Activated CD4-positive, alpha-beta T cell treated with anti-CD3 and anti-CD28 coated beads, Interleukin-2, amount 10 ng/mL, durations not matched to agents 24 days and 14 days (primary cell): ENCODE measurements at regions not wholly inside any gene's neighbourhood (a gene's known extent, or its start where the extent isn't known, plus 50 kb on each side); places are given as distances from the start of the nearest gene placed in this dataset.

Source experiments
- DNase-seq: peaks from one replicate; pipeline ENCODE4 v3.0.0; 2022
- H3K27ac Mint-ChIP-seq: one replicate; pipeline ENCODE4 v1.8.0; 2022; ENCODE audit warnings: mild to moderate bottlenecking, mixed read lengths
- H3K27me3 Mint-ChIP-seq: one replicate; pipeline ENCODE4 v1.8.0; 2022; ENCODE audit warnings: mixed read lengths
- H3K36me3 Mint-ChIP-seq: one replicate; pipeline ENCODE4 v1.8.0; 2022; ENCODE audit warnings: low read depth, mild to moderate bottlenecking, mixed read lengths
- H3K4me1 Mint-ChIP-seq: one replicate; pipeline ENCODE4 v1.8.0; 2021; ENCODE audit warnings: mixed read lengths
- H3K4me3 Mint-ChIP-seq: one replicate; pipeline ENCODE4 v1.8.0; 2022; ENCODE audit warnings: mild to moderate bottlenecking, moderate library complexity, mixed read lengths
- H3K9me3 Mint-ChIP-seq: one replicate; pipeline ENCODE4 v1.8.0; 2021; ENCODE audit warnings: mixed read lengths
- intact Hi-C: fragments of 100-400 bp; cut with micrococcal nuclease; formaldehyde crosslinking; loops from one replicate; pipeline ENCODE4 v1.15.1; 2023

DNA sequence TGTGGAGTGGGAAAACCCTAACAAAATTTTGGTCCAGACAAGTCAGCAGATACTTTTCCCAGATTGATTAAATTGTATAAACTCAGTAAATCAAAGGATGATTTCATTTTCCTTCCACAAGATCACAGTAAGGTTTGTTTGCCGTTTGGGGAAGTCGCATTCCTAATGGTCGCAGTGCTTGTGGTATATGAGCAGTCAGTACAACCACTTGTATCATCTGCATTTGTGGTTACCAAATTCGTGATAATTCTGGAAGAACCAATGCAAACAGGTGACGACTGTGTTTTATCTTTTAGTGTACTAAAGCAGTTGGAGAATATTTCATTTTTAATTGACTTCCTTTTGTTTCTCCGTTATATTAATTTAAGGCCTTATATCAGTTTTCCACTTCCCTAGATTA, 100.0 kb upstream of the CNTN6 start:
- H3K9me3 Mint-ChIP-seq = peaks cover 20% of the 10 kb centered on the region
- H3K4me1 Mint-ChIP-seq = no peaks in the 10 kb centered on the region
- no peak overlapping the region for H3K4me3 Mint-ChIP-seq
- H3K27me3 Mint-ChIP-seq = no peaks in the 10 kb centered on the region
- intact Hi-C loops = no loop called here
- no peaks in the 10 kb centered on the region for H3K36me3 Mint-ChIP-seq
- no peak overlapping the region for H3K27ac Mint-ChIP-seq
- DNase-seq = no peak

DNA sequence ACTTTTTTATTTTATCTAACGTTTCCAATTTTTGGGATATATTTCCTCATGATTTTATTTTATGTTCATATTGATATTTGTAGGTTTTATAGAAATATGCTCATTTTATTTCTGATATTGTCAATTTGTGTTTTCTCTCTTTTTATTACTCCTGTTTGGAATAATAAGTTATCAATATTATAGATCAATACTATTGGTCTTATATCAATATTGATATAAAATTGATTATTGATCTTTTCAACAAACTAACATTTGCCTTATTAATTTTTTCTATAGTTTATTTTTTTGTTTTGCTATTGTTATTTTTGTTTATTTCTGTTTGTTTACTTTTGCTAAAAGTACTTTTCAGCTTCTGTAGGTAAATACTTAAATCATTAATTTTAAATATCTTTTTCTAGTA, 90.8 kb upstream of the CNTN6 start:
- no peak overlapping the region for H3K4me3 Mint-ChIP-seq
- no peak overlapping the region for H3K27ac Mint-ChIP-seq
- no peaks in the 10 kb centered on the region for H3K36me3 Mint-ChIP-seq
- intact Hi-C loops = no loop called here
- no peak for DNase-seq
- no peaks in the 10 kb centered on the region for H3K27me3 Mint-ChIP-seq
- H3K4me1 Mint-ChIP-seq = no peaks in the 10 kb centered on the region
- H3K9me3 Mint-ChIP-seq = no peaks in the 10 kb centered on the region

DNA sequence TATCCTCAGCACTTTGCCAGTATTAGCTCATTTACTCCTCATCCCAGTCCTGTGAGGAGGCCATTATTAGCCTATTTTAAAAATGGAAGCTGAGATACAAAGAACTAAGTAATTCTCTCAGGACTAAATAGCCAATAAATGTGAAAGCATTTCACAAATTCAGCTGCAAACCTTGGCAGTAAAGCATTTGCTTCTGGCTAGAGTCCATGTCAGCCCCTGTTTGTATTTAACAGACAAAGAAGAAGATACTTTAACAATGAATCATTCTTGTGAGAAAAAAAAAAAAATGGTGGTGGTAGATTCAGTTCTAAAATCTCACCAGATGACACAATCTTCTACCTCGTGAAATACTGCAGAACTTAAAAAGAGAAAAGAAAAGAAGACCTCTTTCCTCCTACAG, 85.0 kb upstream of the CNTN6 start:
- Mint-ChIP-seq H3K4me1 (no peaks in the 10 kb centered on the region), H3K36me3 (no peaks in the 10 kb centered on the region)

DNA sequence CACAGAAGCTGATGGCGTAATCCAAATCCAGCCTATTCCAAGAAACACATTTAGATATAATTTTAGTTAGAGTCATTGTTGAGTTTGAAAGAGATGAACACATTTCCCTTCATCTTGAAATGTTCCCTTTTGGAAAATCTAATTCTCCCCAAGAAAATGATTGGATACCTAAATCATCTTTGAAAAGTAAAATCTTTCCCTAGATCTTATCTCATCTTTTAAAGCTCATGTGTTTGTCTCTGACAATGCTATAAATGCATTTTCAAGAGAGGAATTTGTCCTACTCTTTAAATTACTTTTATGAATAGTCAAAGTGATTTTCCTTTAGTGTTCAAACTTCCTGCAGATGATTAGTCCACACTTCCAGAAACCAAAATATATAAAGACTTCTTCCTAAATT, 82.6 kb upstream of the CNTN6 start:
- H3K9me3 Mint-ChIP-seq = no peaks in the 10 kb centered on the region
- intact Hi-C loops = no loop called here
- no peak overlapping the region for H3K27ac Mint-ChIP-seq
- DNase-seq = no peak
- no peak overlapping the region for H3K4me3 Mint-ChIP-seq
- no peaks in the 10 kb centered on the region for H3K4me1 Mint-ChIP-seq
- H3K36me3 Mint-ChIP-seq = no peaks in the 10 kb centered on the region
- no peaks in the 10 kb centered on the region for H3K27me3 Mint-ChIP-seq

More for the DNA sequence above, 85.0 kb upstream of the CNTN6 start:
- H3K4me3 Mint-ChIP-seq = no peak overlapping the region
- intact Hi-C loops = no loop called here
- no peaks in the 10 kb centered on the region for H3K27me3 Mint-ChIP-seq
- DNase-seq = no peak
- H3K27ac Mint-ChIP-seq = no peak overlapping the region
- H3K9me3 Mint-ChIP-seq = no peaks in the 10 kb centered on the region

DNA sequence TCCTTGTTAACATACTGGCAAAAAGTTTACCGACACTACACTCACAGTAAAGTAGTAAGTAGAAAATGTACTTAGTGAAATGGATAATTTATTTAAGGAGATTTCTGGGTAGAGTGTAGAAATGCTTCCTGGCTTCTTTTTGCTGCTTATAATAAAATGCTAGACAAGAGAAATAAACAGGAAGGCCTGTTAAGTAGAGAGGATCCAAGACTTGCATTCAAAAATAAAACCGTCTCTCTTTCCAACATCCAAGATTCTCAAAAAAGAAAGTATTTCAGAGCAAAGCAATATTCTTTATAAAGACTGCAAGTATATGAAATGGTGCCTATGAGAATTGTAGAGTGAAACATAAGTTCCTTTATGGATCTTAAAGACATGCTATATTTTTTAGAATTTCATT, 77.0 kb upstream of the CNTN6 start:
- no peaks in the 10 kb centered on the region for H3K27me3 Mint-ChIP-seq
- DNase-seq = no peak
- H3K4me3 Mint-ChIP-seq = no peak overlapping the region
- H3K27ac Mint-ChIP-seq = no peak overlapping the region
- H3K36me3 Mint-ChIP-seq = no peaks in the 10 kb centered on the region
- no peaks in the 10 kb centered on the region for H3K9me3 Mint-ChIP-seq
- no peaks in the 10 kb centered on the region for H3K4me1 Mint-ChIP-seq
- intact Hi-C loops = no loop called here

DNA sequence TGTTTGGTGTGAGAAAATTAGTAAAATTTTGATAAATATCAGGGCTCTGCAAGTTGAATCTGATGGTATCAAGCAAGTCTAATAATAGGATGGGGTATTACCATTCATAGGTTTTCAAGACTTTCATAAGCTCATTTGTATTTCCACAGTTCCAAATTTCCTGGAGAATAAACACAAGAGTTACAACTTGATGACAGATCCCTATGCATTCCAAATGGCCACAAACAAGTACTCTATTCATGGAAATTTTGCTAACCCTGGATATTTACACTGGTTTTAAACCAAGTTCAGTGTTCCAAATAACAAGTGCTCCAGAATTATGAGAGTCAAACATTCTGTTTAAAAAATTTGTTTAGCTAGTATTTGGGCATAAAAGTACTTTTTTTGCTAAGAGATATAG, 75.0 kb upstream of the CNTN6 start:
- Mint-ChIP-seq H3K27ac (no peak overlapping the region), H3K4me3 (no peak overlapping the region), H3K36me3 (no peaks in the 10 kb centered on the region), H3K9me3 (no peaks in the 10 kb centered on the region), H3K4me1 (no peaks in the 10 kb centered on the region), H3K27me3 (no peaks in the 10 kb centered on the region)
- intact Hi-C loops = no loop called here
- no peak for DNase-seq

DNA sequence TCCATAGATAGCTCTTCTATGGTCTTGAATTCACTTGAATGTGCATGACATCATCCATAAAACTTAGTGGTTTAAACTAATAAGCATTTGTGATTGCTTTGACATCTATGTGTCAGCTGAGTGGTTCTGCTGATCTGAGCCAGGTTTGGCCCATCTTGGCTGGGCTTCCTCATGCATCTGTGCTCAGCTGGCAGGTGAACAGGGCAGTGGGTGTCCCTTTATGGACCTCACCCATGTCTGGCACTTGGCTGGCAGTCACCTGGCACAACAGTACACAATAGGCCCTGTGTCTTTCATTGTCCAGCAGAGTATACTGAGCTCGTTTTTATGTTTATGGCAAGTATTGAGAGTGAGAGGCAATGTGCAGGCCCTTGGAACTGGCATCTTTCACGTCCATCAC, 73.7 kb upstream of the CNTN6 start:
- no peaks in the 10 kb centered on the region for H3K9me3 Mint-ChIP-seq
- H3K27me3 Mint-ChIP-seq = no peaks in the 10 kb centered on the region
- intact Hi-C loops = no loop called here
- no peak overlapping the region for H3K27ac Mint-ChIP-seq
- DNase-seq = no peak
- no peaks in the 10 kb centered on the region for H3K4me1 Mint-ChIP-seq
- no peak overlapping the region for H3K4me3 Mint-ChIP-seq
- H3K36me3 Mint-ChIP-seq = no peaks in the 10 kb centered on the region

DNA sequence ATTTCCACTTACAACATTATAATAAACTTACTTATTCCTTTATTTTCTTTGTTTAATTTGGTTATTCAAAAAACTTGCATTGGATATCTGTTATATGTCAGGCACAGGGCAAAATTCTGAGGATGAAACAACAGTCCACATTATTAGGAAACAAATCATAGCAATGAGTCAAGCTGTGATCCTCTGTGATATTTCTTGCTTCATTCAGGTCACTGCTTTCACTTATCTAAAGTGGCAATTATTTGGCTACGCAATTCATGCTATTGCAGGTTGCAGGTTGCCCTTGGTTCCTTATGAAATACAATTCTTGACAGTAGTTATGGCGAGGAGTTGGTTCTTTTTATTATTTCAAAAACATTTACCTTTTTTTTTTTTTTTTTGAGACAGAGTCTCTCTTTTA, 66.4 kb upstream of the CNTN6 start:
- intact Hi-C loops = no loop called here
- Mint-ChIP-seq H3K36me3 (no peaks in the 10 kb centered on the region), H3K4me3 (no peak overlapping the region), H3K4me1 (no peaks in the 10 kb centered on the region), H3K27ac (no peak overlapping the region), H3K27me3 (no peaks in the 10 kb centered on the region), H3K9me3 (no peaks in the 10 kb centered on the region)
- DNase-seq = no peak

DNA sequence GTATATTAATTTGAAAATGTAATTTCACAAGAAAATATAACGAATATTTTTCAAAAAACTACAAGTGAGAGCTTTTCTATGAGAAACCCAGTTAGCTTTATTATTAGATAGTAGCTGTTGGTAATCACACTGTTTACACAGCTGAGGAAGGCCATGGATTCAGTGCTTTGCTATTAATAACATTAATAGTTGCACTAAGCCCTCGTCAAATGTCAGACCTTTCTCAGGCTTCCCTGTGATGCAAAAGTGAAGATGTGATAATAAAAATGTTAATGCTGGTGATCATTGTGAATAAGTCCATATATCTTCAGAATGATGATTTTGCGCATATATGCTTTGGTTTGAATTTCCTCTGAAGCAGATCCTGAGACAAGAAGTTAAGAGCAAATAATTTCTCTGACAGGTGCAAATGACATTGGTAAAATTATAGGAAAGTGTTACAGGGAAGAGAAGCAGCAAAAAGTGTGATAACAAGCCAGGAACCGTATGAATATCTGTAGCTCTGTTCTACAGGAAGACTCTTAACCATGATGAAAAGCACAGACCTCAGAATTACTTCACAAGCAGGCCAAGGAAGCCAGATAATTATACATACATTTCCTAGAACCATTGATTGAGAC, 56.5 kb upstream of the CNTN6 start:
- H3K36me3 Mint-ChIP-seq = no peaks in the 10 kb centered on the region
- no peak overlapping the region for H3K4me3 Mint-ChIP-seq
- intact Hi-C loops = no loop called here
- H3K9me3 Mint-ChIP-seq = no peaks in the 10 kb centered on the region
- H3K27me3 Mint-ChIP-seq = no peaks in the 10 kb centered on the region
- H3K4me1 Mint-ChIP-seq = no peaks in the 10 kb centered on the region
- no peak overlapping the region for H3K27ac Mint-ChIP-seq
- DNase-seq = no peak

DNA sequence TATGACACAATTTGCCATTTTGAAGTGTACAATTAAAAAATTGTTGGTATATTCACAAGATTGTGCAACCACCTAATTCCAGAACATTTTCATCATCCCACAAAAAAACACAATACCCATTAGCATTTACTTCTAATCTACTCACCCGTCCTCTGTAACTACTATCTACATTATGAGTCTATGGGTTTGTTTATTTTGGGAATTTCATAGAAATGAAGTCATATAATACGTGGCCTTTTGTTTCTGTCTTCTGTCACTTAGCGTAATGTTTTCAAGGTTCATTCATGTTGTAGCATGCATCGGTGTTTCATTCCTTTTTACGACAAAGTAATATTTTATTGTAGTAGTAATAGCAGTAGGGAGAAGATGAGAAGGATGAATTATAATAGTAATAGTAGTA, 55.2 kb upstream of the CNTN6 start:
- Mint-ChIP-seq H3K36me3 (no peaks in the 10 kb centered on the region), H3K27ac (no peak overlapping the region), H3K4me1 (no peaks in the 10 kb centered on the region), H3K27me3 (no peaks in the 10 kb centered on the region), H3K4me3 (no peak overlapping the region), H3K9me3 (no peaks in the 10 kb centered on the region)
- intact Hi-C loops = no loop called here
- no peak for DNase-seq
